Left kidney (tissue), 1 donor: ENCODE measurements at regions not wholly inside any gene's neighbourhood (a gene's known extent, or its start where the extent isn't known, plus 50 kb on each side); places are given as distances from the start of the nearest gene placed in this dataset.
"Not testable (repeated sequence)": the region's sequence is repeated elsewhere in the genome, so short reads cannot be mapped to it uniquely, and the experiment has no call there.

ENCODE experiments used
- DNase-seq: peaks from one replicate; pipeline ENCODE4 v3.0.0-alpha.2; 2013

GRCh38 chr4:122100508-122100907 lies 51.6 kb upstream of the BLTP1 start:
- no peak for DNase-seq

DNA sequence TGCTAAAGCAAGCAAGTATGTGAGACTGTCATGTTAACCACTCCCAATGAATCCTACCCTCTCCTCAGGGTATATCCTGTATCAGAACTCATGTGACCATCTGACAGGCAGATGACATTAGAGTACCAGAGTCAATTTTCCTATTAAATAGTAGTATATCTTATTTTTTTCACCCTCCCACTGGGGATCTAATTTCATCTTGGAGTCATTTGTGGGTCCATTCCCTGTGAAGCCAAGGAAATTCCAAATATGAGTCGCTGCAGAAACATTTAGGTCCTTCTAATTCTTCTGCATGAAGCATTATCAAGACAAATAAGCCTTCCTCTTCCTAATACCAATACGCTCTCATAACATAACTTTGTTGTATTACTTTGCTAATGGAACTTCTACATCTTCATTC lies 52.2 kb upstream of the BLTP1 start:
- no peak for DNase-seq

DNA sequence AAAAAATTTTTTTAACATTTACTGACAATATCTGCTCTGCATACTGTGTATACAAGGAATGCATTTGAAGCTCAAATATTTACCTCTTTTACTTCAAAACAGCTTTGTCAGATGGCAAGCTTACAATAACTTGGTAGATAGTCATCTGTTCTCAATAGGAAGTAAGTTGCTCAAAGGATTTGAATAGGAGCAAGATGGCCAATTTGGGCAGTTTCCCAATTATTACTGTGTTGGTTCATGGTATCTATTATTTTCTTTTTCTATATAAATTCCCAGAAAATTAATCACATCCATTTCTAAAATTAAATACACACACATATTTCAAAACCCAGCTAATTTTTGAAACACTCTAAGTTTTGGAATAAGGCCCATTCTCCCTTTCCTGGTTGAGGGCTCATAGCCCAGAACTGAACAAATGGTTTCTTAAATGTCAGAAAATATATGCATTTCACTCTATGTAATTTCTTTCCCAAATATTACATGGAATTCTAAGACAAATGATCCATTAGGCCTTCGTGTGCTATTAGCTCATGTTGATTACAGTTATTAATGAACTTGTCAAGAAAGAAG lies 60.2 kb upstream of the BLTP1 start:
- no peak for DNase-seq

GRCh38 chr4:122091397-122091796 lies 60.7 kb upstream of the BLTP1 start:
- DNase-seq, result no peak

DNA sequence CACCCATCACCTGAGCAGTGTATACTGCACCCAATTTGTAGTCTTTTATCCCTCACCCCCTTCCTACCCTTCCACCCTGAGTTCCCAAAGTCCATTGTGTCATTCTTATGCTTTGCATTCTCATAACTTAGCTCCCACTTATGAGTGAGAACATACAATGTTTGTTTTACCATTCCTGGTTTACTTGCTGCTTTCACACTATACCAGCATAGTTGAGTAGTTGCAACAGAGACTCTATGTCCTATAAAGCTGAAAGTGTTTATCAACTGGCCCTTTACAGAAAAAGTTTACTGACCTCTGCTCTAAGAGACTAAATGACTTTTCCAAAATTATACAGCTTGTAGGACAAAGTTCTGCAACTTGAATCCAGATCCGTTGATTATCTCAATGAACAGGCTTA lies 61.1 kb upstream of the BLTP1 start:
- DNase-seq, result no peak

- DNase-seq, result no peak
These were observed 65.6 kb upstream of the BLTP1 start for GRCh38 chr4:122086338-122087065.

DNA sequence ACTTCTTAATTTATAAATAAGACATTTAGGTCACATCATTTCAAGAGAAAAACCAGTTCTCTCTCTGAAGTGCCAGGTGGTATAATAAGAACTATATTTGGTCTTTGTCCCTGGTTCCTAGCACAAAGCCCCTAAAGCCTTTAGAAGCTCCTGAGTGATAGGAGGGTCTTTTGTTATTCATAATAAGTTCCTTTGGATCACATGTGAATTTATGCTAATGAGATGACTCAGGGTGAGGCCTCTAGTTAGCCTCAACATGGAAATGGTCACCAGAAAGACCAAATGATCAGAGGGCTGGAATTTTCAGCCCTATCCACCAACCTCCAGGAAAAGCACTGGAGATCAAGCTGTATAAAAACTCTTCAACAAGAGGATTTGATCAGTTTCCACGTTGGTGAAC lies 68.1 kb upstream of the BLTP1 start:
- DNase-seq, result no peak

DNA sequence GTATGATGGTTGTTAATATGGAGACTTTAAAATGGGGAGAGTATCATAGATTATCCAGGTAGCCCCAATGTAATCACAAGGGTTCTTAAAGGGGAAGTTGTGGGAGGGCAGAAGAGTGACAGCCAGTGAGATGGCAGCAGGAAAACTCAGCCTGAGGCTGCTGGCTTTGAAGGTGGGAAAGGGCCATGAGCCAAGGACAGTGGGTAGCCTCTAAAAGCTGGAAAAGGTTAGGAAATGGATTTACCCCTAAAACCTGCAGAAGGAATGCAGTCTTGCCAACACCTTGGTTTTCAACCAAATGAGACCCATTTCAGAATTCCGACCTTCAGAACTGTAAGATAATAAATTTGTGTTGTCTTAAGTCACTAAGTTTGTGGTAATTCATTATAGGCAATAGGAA lies 68.8 kb upstream of the BLTP1 start:
- DNase-seq, result no peak

- no peak for DNase-seq
These were observed 69.5 kb upstream of the BLTP1 start for GRCh38 chr4:122082661-122083060.

DNA sequence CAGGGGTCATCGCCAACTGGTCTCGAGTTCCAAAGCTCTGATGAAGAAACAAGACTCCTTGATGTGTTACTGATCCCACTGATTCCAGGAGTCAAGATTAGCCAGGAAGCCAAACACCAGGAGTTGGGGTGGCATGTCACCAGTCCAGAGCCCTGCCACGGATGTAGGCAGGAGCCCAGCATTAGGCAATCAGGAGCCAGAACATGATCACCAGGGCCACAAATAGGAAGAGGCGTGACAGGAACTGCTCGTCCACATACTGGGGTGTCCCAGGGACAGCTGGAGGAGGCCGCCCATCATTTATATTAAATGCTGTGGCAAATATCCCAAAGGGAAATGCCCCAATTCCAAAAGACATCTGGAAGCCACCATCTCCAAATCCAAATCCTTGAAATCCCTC lies 74.5 kb upstream of the BLTP1 start:
- not testable (repeated sequence) for DNase-seq

- peak; percentile 33 for DNase-seq
These were observed 75.3 kb upstream of the BLTP1 start for GRCh38 chr4:122076835-122077234.

DNA sequence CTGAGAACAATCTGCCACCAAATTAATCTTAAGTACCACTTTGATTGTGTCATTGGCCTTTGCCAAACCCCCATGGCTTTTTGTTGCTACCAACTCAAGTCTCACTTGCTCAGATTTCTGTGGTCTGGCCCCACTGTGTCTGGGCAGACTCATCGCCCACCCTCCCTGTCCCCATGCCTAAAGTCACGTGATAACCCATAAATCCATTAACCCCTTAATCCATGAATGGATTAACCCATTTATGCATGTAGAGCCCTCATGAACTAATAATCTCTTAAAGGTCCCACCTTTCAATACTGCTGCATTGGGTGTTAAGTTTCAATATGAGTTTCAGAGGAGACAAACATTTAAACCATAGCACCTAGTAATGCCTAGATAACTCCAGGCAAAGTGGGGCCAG lies 78.5 kb upstream of the BLTP1 start:
- no peak for DNase-seq

GRCh38 chr4:122065915-122066314 lies 86.2 kb upstream of the BLTP1 start:
- DNase-seq, result no peak

DNA sequence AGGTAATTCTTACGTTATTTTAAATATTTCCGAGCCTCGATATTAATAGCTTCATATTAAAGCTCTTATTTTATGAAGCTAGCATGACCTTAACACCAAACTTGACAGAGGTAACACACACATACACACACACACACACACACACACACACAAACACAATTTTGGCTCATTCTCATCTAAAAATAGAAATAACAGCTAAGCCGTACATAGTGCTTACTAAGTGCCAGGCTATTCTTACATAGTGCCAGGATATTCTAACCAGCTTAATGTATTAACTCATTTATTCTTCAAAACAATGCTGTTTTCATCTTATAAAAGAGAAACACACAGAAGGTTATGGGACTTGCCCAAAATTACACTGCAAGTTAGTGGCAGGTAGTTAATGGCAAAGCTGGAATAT lies 87.0 kb upstream of the BLTP1 start:
- no peak for DNase-seq

DNA sequence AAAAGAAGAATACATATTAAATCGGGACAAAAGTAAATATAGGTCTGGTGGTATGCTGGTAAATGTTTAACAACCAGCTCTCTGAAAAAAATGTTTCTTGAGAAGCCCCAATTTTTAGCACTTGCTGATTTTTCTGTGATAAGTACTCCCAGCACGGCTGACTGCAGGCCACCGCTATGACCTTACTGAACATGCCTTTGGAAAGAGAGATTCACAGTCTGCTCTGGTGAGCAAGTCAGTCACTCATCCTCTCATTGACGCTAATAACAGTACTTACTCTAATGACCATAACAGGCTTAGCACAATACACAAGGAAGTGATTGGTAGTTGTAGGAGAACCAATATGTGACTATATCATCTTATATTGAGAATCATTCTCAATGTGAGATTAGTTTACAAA lies 98.9 kb upstream of the BLTP1 start:
- no peak for DNase-seq

DNA sequence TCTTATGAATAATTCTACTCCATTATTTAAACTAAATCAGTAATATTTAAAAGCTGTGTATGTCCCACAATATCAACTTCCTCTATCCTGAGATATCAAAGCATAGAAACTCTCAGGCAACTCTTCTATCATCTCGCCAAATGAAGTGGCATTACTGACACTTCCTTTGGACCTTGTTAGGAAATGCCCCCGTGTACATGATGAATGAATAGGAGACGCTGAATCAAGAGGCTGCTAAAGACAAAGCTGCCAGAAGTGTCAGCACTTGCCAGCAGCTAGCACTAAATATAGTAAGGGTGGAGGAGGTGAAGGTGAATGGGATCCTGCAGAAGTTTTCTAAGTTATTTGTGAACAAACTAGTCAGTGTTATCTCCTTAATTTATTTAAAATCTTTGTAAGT lies 99.5 kb upstream of the BLTP1 start:
- no peak for DNase-seq

- no peak for DNase-seq
These were observed 99.0 kb upstream of the TRPC3 start for GRCh38 chr4:122050841-122051240.

- no peak for DNase-seq
These were observed 95.9 kb upstream of the TRPC3 start for GRCh38 chr4:122047456-122048425.

DNA sequence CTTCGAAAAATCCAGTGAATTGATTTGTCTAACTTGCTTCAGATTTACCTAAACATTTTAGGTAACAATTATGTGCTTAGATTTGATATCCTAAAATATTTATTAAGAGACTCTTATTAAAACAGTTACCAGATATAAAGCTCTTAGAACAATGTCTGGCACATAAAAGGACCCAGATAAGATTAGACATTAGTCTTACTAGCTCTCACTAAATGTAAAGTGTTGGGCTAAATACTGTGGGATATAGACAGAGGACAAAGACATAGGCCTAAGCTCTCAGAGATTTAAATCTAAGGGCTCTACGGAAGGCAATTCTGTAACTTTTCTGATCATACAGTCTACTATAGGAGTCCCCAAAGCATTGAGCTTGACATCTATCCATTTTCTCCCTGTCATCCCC lies 94.4 kb upstream of the TRPC3 start:
- DNase-seq, result no peak

DNA sequence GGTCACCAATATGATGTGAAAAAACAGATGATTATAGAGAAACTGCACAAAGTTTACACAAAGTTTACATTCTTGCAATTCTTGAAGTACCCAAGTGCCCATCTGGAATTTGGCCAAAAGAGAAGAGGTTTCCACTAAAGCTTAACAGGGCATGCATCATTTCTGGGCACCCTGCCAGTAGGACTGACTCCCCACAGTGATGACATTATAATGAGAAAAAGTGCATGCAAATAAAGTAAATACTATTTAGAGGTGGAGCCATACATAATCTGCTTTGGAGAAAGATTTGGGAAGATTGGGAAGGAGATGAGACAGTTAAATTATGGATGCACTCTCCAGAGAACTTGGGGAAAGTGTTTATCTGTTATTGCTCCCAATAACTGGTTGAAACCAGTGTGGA lies 93.7 kb upstream of the TRPC3 start:
- DNase-seq, result peak; percentile 17

GRCh38 chr4:122044501-122044900 lies 92.6 kb upstream of the TRPC3 start:
- no peak for DNase-seq

DNA sequence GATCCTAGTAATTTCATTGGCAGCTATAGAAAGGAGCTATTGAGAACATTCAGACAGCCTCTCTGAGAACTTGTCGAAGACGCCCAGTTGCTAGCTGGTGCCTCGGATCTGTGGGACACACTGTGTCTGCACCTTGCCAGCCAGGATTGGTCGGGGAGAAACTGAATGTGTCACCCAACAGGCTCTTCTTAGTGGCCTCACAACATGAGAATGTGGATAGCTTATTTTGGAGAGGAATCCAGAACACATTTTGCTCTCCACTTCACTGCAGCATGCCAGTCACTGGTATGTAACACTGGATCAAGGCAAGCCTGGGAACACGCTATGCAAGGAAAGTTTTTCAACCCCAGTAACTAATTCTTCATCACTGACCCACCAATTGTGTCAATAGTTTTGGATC lies 89.5 kb upstream of the TRPC3 start:
- no peak for DNase-seq

DNA sequence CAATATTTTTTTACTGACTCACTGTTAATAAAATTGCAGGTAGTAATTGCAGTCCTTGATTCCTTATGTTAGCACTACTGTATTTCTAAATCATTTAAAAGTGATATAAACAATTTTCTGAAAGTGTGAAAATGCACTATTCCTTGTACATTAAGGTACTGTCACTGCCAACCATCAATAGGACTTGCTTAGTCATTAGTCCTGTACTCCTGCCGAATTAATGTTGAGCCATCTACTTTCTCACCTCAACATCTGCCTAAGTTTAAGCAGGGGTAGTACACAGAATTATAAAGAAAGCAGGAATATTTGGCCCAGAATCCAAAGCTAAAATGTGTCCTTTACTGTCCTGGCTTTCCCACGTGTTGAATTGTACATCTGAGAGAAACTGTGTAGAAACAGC lies 87.0 kb upstream of the TRPC3 start:
- no peak for DNase-seq
